H1 (cell line): ENCODE measurements at regions not wholly inside any gene's neighbourhood (a gene's known extent, or its start where the extent isn't known, plus 50 kb on each side); places are given as distances from the start of the nearest gene placed in this dataset.

Source experiments
- CTCF ChIA-PET: fragments of 300-600 bp; sonication (Branson Sonifier 250); formaldehyde crosslinking; loops from one replicate; lab custom pipeline; 2021; ENCODE audit not compliant: partially characterized antibody; lab: Charles Lee
- POLR2A ChIA-PET: fragments of 300-600 bp; sonication (Branson Sonifier 250); formaldehyde crosslinking; loops from one replicate; lab custom pipeline; 2021; ENCODE audit warnings: inconsistent platforms; ENCODE audit not compliant: partially characterized antibody; lab: Charles Lee
- DNase-seq, 2 experiments: peaks; one replicate each; pipeline versions ENCODE4 v3.0.0 to v3.0.0-alpha.2; 2010 to 2022; ENCODE audit warnings: low spot score in 2 of 2, low read depth in 1 of 2, mixed read lengths in 1 of 2
- FAIRE-seq: peaks from 2 replicates; lab custom pipeline; 2011; peaks lifted over from hg19 to GRCh38; lab: Jason Lieb, UNC
- H2AFZ ChIP-seq: 2 replicates; pipeline ENCODE4 v1.8.1; 2012; ENCODE audit warnings: low read length, inconsistent platforms
- H2AK5ac ChIP-seq: 2 replicates; pipeline ENCODE4 v1.6.1; 2013; ENCODE audit warnings: low read depth, low read length
- H2BK120ac ChIP-seq: replicated peaks from 2 replicates; pipeline ENCODE3; 2013; ENCODE audit warnings: low read depth, low read length, inconsistent platforms
- H2BK12ac ChIP-seq: 2 replicates; pipeline ENCODE4 v1.6.1; 2013; ENCODE audit warnings: low read depth, low read length
- H2BK15ac ChIP-seq: 2 replicates; pipeline ENCODE4 v1.6.1; 2013; ENCODE audit warnings: low read length
- H2BK20ac ChIP-seq: 2 replicates; pipeline ENCODE4 v1.6.1; 2013; ENCODE audit warnings: low read length
- H2BK5ac ChIP-seq: 2 replicates; pipeline ENCODE4 v1.6.1; 2013; ENCODE audit warnings: low read depth, low read length
- H3K14ac ChIP-seq: 2 replicates; pipeline ENCODE4 v1.6.1; 2013; ENCODE audit warnings: inconsistent platforms; ENCODE audit not compliant: insufficient read length
- H3K18ac ChIP-seq: 2 replicates; pipeline ENCODE4 v1.6.1; 2013; ENCODE audit warnings: low read length; ENCODE audit errors: extremely low read depth
- H3K23ac ChIP-seq: 2 replicates; pipeline ENCODE4 v1.6.1; 2013; ENCODE audit warnings: inconsistent platforms; ENCODE audit not compliant: insufficient read length
- H3K23me2 ChIP-seq: 2 replicates; pipeline ENCODE4 v1.6.1; 2013; ENCODE audit warnings: low read depth, low read length
- H3K27ac ChIP-seq: 2 replicates; pipeline ENCODE4 v1.6.1; 2011; ENCODE audit warnings: low read depth, low read length, inconsistent platforms
- H3K27me3 ChIP-seq, 4 experiments: replicated peaks in 1 of 4; 1 replicate in 1 of 4; 2 replicates in 3 of 4; pipeline versions ENCODE4 v1.6.1 to v1.8.1; 2011 to 2013; ENCODE audit warnings: low read length in 3 of 4, mild to moderate bottlenecking in 3 of 4, inconsistent platforms in 2 of 4, mixed read lengths in 2 of 4, moderate library complexity in 1 of 4; ENCODE audit not compliant: control insufficient read depth in 3 of 4, insufficient read depth in 3 of 4; ENCODE audit errors: extremely low read depth in 1 of 4
- H3K36me3 ChIP-seq, 4 experiments: 2 replicates each; pipeline versions ENCODE4 v1.6.1 to v1.8.1; 2011 to 2013; ENCODE audit warnings: mild to moderate bottlenecking in 4 of 4, low read length in 3 of 4, moderate library complexity in 2 of 4, control low read depth in 1 of 4, inconsistent platforms in 1 of 4; ENCODE audit not compliant: insufficient read depth in 4 of 4, control insufficient read depth in 2 of 4
- H3K4ac ChIP-seq: replicated peaks from 2 replicates; pipeline ENCODE3; 2013; ENCODE audit warnings: low read length, low read depth, mixed read lengths, inconsistent platforms; ENCODE audit not compliant: insufficient read length
- H3K4me1 ChIP-seq, 4 experiments: replicated peaks in 1 of 4; 1 replicate in 1 of 4; 2 replicates in 3 of 4; pipeline versions ENCODE4 v1.6.1 to v1.8.1; 2011 to 2013; ENCODE audit warnings: low read length in 3 of 4, inconsistent platforms in 2 of 4, mixed read lengths in 1 of 4; ENCODE audit not compliant: insufficient read depth in 4 of 4, control insufficient read depth in 3 of 4
- H3K4me2 ChIP-seq, 2 experiments: 2 replicates each; pipeline versions ENCODE4 v1.6.1 to v1.8.1; 2011 to 2013; ENCODE audit warnings: low read depth in 2 of 2, low read length in 2 of 2, control low read depth in 1 of 2, inconsistent platforms in 1 of 2, mild to moderate bottlenecking in 1 of 2; ENCODE audit not compliant: insufficient read depth in 1 of 2
- H3K4me3 ChIP-seq, 4 experiments: fragments of 200-600, 300-600 bp in 1 of 4; sonication (generic), shearing (Covaris generic), sonication (Bioruptor Twin) in 1 of 4; 2 replicates each; pipeline versions ENCODE4 v1.5.1 to v1.8.1; 2011 to 2016; ENCODE audit warnings: low read length in 4 of 4, low read depth in 3 of 4, control low read depth in 2 of 4, inconsistent platforms in 2 of 4, mild to moderate bottlenecking in 2 of 4, mixed read lengths in 1 of 4, moderate library complexity in 1 of 4; ENCODE audit not compliant: insufficient read depth in 2 of 4; ENCODE audit errors: extremely low read depth in 1 of 4
- H3K56ac ChIP-seq: replicated peaks from 2 replicates; pipeline ENCODE3; 2013; ENCODE audit warnings: low read depth, mild to moderate bottlenecking, mixed read lengths, low read length, inconsistent platforms; ENCODE audit not compliant: insufficient read length
- H3K79me1 ChIP-seq: 2 replicates; pipeline ENCODE4 v1.6.1; 2013; ENCODE audit warnings: low read depth, low read length, control low read depth
- H3K79me2 ChIP-seq, 2 experiments: 2 replicates each; pipeline versions ENCODE4 v1.6.1 to v1.8.1; 2012 to 2013; ENCODE audit warnings: low read length in 2 of 2, mild to moderate bottlenecking in 2 of 2, inconsistent platforms in 1 of 2; ENCODE audit not compliant: insufficient read depth in 2 of 2, control insufficient read depth in 1 of 2
- H3K9ac ChIP-seq, 4 experiments: replicated peaks in 1 of 4; 1 replicate in 1 of 4; 2 replicates in 3 of 4; pipeline versions ENCODE4 v1.6.1 to v1.8.1; 2011 to 2013; ENCODE audit warnings: low read depth in 3 of 4, low read length in 3 of 4, control low read depth in 2 of 4, mild to moderate bottlenecking in 2 of 4, moderate library complexity in 2 of 4, inconsistent platforms in 1 of 4; ENCODE audit errors: extremely low read depth in 1 of 4
- H3K9me3 ChIP-seq, 2 experiments: 2 replicates each; pipeline versions ENCODE4 v1.6.1 to v1.8.1; 2012 to 2013; ENCODE audit warnings: mild to moderate bottlenecking in 2 of 2, moderate library complexity in 2 of 2, control low read depth in 1 of 2, inconsistent platforms in 1 of 2, low read depth in 1 of 2, low read length in 1 of 2, mixed read lengths in 1 of 2; ENCODE audit not compliant: insufficient read depth in 2 of 2
- H4K20me1 ChIP-seq, 2 experiments: replicated peaks in 1 of 2; 2 replicates each; pipeline versions ENCODE3 to v1.8.1; 2011 to 2013; ENCODE audit warnings: inconsistent platforms in 2 of 2, low read length in 2 of 2, mild to moderate bottlenecking in 1 of 2; ENCODE audit not compliant: insufficient read depth in 2 of 2, control insufficient read depth in 1 of 2
- H4K5ac ChIP-seq: 2 replicates; pipeline ENCODE4 v1.6.1; 2013; ENCODE audit warnings: low read length, low read depth, mixed read lengths, inconsistent platforms; ENCODE audit not compliant: insufficient read length
- H4K8ac ChIP-seq: 2 replicates; pipeline ENCODE4 v1.8.0; 2013; ENCODE audit warnings: mild to moderate bottlenecking, moderate library complexity, low read length, inconsistent platforms; ENCODE audit not compliant: insufficient read depth; ENCODE audit errors: extremely low read depth
- H4K91ac ChIP-seq: replicated peaks from 2 replicates; pipeline ENCODE3; 2013; ENCODE audit warnings: low read length, mixed read lengths, inconsistent platforms; ENCODE audit not compliant: insufficient read length
- CHD1 ChIP-seq: IDR thresholded peaks from 2 replicates; pipeline ENCODE4 v1.6.1; 2012; ENCODE audit warnings: low read depth, low read length, improper control_type of control experiment
- GABPA ChIP-seq: IDR thresholded peaks from 2 replicates; pipeline ENCODE4 v1.6.1; 2011; ENCODE audit warnings: mild to moderate bottlenecking, low read length, moderate library complexity, borderline replicate concordance; ENCODE audit not compliant: insufficient read depth
- MAFK ChIP-seq: IDR thresholded peaks from 2 replicates; pipeline ENCODE4 v1.6.1; 2012; ENCODE audit warnings: low read depth, mild to moderate bottlenecking, improper control_type of control experiment, low read length
- POLR2A ChIP-seq, 2 experiments: IDR thresholded peaks; 1 replicate in 1 of 2; 2 replicates in 1 of 2; pipeline ENCODE4 v1.6.1; 2011; ENCODE audit warnings: low read depth in 2 of 2, low read length in 2 of 2, mild to moderate bottlenecking in 2 of 2; ENCODE audit errors: control extremely low read depth in 1 of 2
- RXRA ChIP-seq: IDR thresholded peaks from 2 replicates; pipeline ENCODE4 v1.6.1; 2011; ENCODE audit warnings: low read depth, mild to moderate bottlenecking, low read length, moderate library complexity; ENCODE audit not compliant: insufficient read depth
- SIX5 ChIP-seq: IDR thresholded peaks from 2 replicates; pipeline ENCODE4 v1.6.1; 2011; ENCODE audit warnings: mild to moderate bottlenecking, low read depth, low read length
- TAF7 ChIP-seq: optimal IDR thresholded peaks from 2 replicates; pipeline ENCODE3; 2011; ENCODE audit warnings: low read depth, mild to moderate bottlenecking, inconsistent platforms, low read length, moderate library complexity, borderline replicate concordance
- WGBS, 2 experiments: shearing (Covaris generic) in 1 of 2; methylation state at CpG; one replicate each; pipeline versions ENCODE4 v1.1.6 to v1.1.7; 2013 to 2015; ENCODE audit warnings: low lambda C conversion rate in 2 of 2, mixed read lengths in 2 of 2, inconsistent platforms in 1 of 2, low coverage in 1 of 2, missing lambda C conversion rate in 1 of 2; ENCODE audit not compliant: insufficient replicate concordance in 2 of 2, insufficient coverage in 1 of 2, insufficient read length in 1 of 2; ENCODE audit errors: extremely low coverage in 1 of 2, missing lambda C conversion rate in 1 of 2; 5-methylcytosine and 5-hydroxymethylcytosine counted together
- TF ChIP-seq, protein P1 (sequence below): IDR thresholded peaks from 2 replicates; pipeline ENCODE4 v1.6.1; 2011; ENCODE audit warnings: low read length, improper control_type of control experiment
- TF ChIP-seq, protein P2 (sequence below): IDR thresholded peaks from 2 replicates; pipeline ENCODE4 v1.6.1; 2012; ENCODE audit warnings: low read length, inconsistent platforms

DNA sequence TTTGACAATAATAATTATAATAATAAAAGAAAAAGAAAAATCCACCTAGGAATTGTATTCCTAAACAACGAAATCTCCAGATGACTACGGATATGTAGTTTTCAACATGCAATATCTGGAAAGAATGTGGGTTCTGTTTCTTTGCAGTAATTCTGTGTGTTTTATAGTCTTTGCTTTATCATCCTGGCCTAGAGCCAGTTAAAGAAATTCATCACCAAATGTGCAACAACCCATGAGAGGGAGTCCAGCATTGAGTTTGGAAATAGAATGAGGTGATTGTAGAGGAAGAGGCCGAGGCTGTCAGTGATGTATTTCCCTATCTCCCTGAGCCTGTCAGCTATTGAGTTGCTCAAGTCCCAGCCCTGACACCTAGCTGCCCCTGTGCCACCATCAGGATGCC is 200.5 kb upstream of the DCN start:
- Histone ChIP-seq H3K56ac (no peak overlapping the region), H3K23me2 (no peaks in the 10 kb centered on the region), H3K79me1 (no peaks in the 10 kb centered on the region), H3K4me3 (no peak overlapping the region), H3K4me2 (no peak overlapping the region), H3K14ac (no peak overlapping the region), H4K20me1 (no peaks in the 10 kb centered on the region), H3K27ac (no peak overlapping the region), H3K4me1 (peaks cover 0 to 7% (median 1%) of the 10 kb centered on the region in 4 experiments; a peak in 3 of 7 replicates), H2BK15ac (no peak overlapping the region), H3K27me3 (no peaks in the 10 kb centered on the region), H3K18ac (no peak overlapping the region), H3K23ac (no peak overlapping the region), H2BK12ac (peak overlapping the region; percentile 18; the same call in 1 of the 2 replicates), H4K8ac (no peak overlapping the region), H2AK5ac (no peak overlapping the region), H4K5ac (no peak overlapping the region), H3K79me2 (no peaks in the 10 kb centered on the region), H3K9me3 (no peaks in the 10 kb centered on the region), H2AFZ (no peak overlapping the region), H3K36me3 (no peaks in the 10 kb centered on the region), H3K4ac (no peak overlapping the region), H2BK5ac (no peak overlapping the region), H2BK120ac (no peak overlapping the region), H2BK20ac (no peak overlapping the region), H4K91ac (peak overlapping the region; percentile 47), H3K9ac (no peak overlapping the region)
- no peak for FAIRE-seq
- ChIA-PET CTCF (interaction anchor here (0.8 to 2.5 kb wide), 15 partner anchors 12 to 1266 kb away, joined by 3 to 41 read pairs (median 5); no protein-coding TSS in a partner anchor), POLR2A (interaction anchor here (0.9 to 4.4 kb wide), 3 partner anchors 626 to 1267 kb away, joined by 3 to 31 read pairs (median 4); partner anchors contain the start of gene BTG1)
- 70% methylated on average over 3 of the region's 3 CpGs; no CpG with 5 or more reads in 1 of the 2 experiments for WGBS, 2 experiments
- TF ChIP-seq, protein P1, sequence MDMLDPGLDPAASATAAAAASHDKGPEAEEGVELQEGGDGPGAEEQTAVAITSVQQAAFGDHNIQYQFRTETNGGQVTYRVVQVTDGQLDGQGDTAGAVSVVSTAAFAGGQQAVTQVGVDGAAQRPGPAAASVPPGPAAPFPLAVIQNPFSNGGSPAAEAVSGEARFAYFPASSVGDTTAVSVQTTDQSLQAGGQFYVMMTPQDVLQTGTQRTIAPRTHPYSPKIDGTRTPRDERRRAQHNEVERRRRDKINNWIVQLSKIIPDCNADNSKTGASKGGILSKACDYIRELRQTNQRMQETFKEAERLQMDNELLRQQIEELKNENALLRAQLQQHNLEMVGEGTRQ, result no peak
- TF ChIP-seq RXRA (no peak), TAF7 (no peak), CHD1 (no peak), SIX5 (no peak), POLR2A (IDR thresholded peaks at IDR 0.05; ENCODE audit: control extremely low read depth in 1 of 2, low read depth in 2 of 2, low read length in 2 of 2) (no peak), GABPA (no peak), MAFK (no peak)
- TF ChIP-seq, protein P2, sequence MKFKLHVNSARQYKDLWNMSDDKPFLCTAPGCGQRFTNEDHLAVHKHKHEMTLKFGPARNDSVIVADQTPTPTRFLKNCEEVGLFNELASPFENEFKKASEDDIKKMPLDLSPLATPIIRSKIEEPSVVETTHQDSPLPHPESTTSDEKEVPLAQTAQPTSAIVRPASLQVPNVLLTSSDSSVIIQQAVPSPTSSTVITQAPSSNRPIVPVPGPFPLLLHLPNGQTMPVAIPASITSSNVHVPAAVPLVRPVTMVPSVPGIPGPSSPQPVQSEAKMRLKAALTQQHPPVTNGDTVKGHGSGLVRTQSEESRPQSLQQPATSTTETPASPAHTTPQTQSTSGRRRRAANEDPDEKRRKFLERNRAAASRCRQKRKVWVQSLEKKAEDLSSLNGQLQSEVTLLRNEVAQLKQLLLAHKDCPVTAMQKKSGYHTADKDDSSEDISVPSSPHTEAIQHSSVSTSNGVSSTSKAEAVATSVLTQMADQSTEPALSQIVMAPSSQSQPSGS, result no peak
- DNase-seq, result no peak
